ENCODE measurements at regions not wholly inside any gene's neighbourhood (a gene's known extent, or its start where the extent isn't known, plus 50 kb on each side); places are given as distances from the start of the nearest gene placed in this dataset.
"Not testable (repeated sequence)": the region's sequence is repeated elsewhere in the genome, so short reads cannot be mapped to it uniquely, and the experiment has no call there.

GRCh38 chr3:20450611-20451010 is 264.6 kb upstream of the SGO1 start:
- DNase-seq, result no peak

GRCh38 chr3:20442846-20443245 is 256.8 kb upstream of the SGO1 start:
- no peak for DNase-seq

GRCh38 chr3:20427268-20427667 is 241.3 kb upstream of the SGO1 start:
- DNase-seq, result not testable (repeated sequence)

- no peak for DNase-seq
Observed at GRCh38 chr3:20425138-20425537, 239.1 kb upstream of the SGO1 start.

GRCh38 chr3:20424086-20424485 is 238.1 kb upstream of the SGO1 start:
- DNase-seq, result no peak

GRCh38 chr3:20422391-20422790 is 236.4 kb upstream of the SGO1 start:
- DNase-seq, result no peak

GRCh38 chr3:20417388-20418108 is 231.5 kb upstream of the SGO1 start:
- DNase-seq, result no peak

- no peak for DNase-seq
Observed at GRCh38 chr3:20406611-20407011, 220.6 kb upstream of the SGO1 start.

- no peak for DNase-seq
Observed at GRCh38 chr3:20405744-20406143, 219.7 kb upstream of the SGO1 start.

GRCh38 chr3:20405231-20405630 is 219.2 kb upstream of the SGO1 start:
- no peak for DNase-seq

GRCh38 chr3:20404741-20405100 is 218.7 kb upstream of the SGO1 start:
- no peak for DNase-seq

- no peak for DNase-seq
Observed at GRCh38 chr3:20403986-20404740, 218.2 kb upstream of the SGO1 start.

- no peak for DNase-seq
Observed at GRCh38 chr3:20401253-20401652, 215.2 kb upstream of the SGO1 start.

GRCh38 chr3:20400686-20401085 is 214.7 kb upstream of the SGO1 start:
- no peak for DNase-seq

- no peak for DNase-seq
Observed at GRCh38 chr3:20400281-20400680, 214.3 kb upstream of the SGO1 start.

GRCh38 chr3:20396335-20396734 is 210.3 kb upstream of the SGO1 start:
- no peak for DNase-seq

GRCh38 chr3:20395692-20396091 is 209.7 kb upstream of the SGO1 start:
- no peak for DNase-seq

GRCh38 chr3:20394243-20394642 is 208.2 kb upstream of the SGO1 start:
- DNase-seq, result no peak

GRCh38 chr3:20391644-20392043 is 205.6 kb upstream of the SGO1 start:
- no peak for DNase-seq

GRCh38 chr3:20388971-20389370 is 203.0 kb upstream of the SGO1 start:
- DNase-seq, result no peak

- no peak for DNase-seq
Observed at GRCh38 chr3:20380295-20380694, 194.3 kb upstream of the SGO1 start.

GRCh38 chr3:20378315-20378714 is 192.3 kb upstream of the SGO1 start:
- DNase-seq, result no peak

- no peak for DNase-seq
Observed at GRCh38 chr3:20376665-20377217, 190.7 kb upstream of the SGO1 start.

- no peak for DNase-seq
Observed at GRCh38 chr3:20375302-20375701, 189.3 kb upstream of the SGO1 start.

All from DMS153 (cell line).